GM19467 (cell line): ENCODE measurements at regions not wholly inside any gene's neighbourhood (a gene's known extent, or its start where the extent isn't known, plus 50 kb on each side); places are given as distances from the start of the nearest gene placed in this dataset.
"Not testable (repeated sequence)": the region's sequence is repeated elsewhere in the genome, so short reads cannot be mapped to it uniquely, and the experiment has no call there.

Experiments used
- ATAC-seq: cut with Tn5 transposase; IDR thresholded peaks from one replicate; pipeline ENCODE4 v1.9.1; 2021; ENCODE audit warnings: mild to moderate bottlenecking, moderate library complexity; ENCODE audit not compliant: unreplicated experiment

GRCh38 chr1:229139331-229140118 lies 131.4 kb upstream of the RAB4A start:
- no peak for ATAC-seq

- no peak for ATAC-seq
These were observed 130.9 kb upstream of the RAB4A start for GRCh38 chr1:229140119-229140396.

- ATAC-seq = no peak
These were observed 129.6 kb upstream of the RAB4A start for GRCh38 chr1:229141271-229141670.

GRCh38 chr1:229141689-229142377 lies 129.1 kb upstream of the RAB4A start:
- no peak for ATAC-seq

GRCh38 chr1:229142471-229142870 lies 128.4 kb upstream of the RAB4A start:
- no peak for ATAC-seq

- no peak for ATAC-seq
These were observed 124.3 kb upstream of the RAB4A start for GRCh38 chr1:229146647-229147046.

GRCh38 chr1:229147072-229147471 lies 123.8 kb upstream of the RAB4A start:
- ATAC-seq = no peak

GRCh38 chr1:229148041-229148671 lies 122.8 kb upstream of the RAB4A start:
- ATAC-seq = no peak

- no peak for ATAC-seq
These were observed 122.2 kb upstream of the RAB4A start for GRCh38 chr1:229148743-229149142.

GRCh38 chr1:229149435-229149834 lies 121.5 kb upstream of the RAB4A start:
- no peak for ATAC-seq

- ATAC-seq = no peak
These were observed 120.4 kb upstream of the RAB4A start for GRCh38 chr1:229150518-229150917.

- ATAC-seq = not testable (repeated sequence)
These were observed 119.5 kb upstream of the RAB4A start for GRCh38 chr1:229151412-229151811.

GRCh38 chr1:229152311-229152710 lies 118.6 kb upstream of the RAB4A start:
- ATAC-seq = no peak

- no peak for ATAC-seq
These were observed 116.9 kb upstream of the RAB4A start for GRCh38 chr1:229153955-229154548.

- ATAC-seq = no peak
These were observed 116.1 kb upstream of the RAB4A start for GRCh38 chr1:229154811-229155210.

GRCh38 chr1:229155472-229155871 lies 115.4 kb upstream of the RAB4A start:
- ATAC-seq = no peak

GRCh38 chr1:229156872-229157271 lies 114.0 kb upstream of the RAB4A start:
- no peak for ATAC-seq

GRCh38 chr1:229157480-229157879 lies 113.4 kb upstream of the RAB4A start:
- ATAC-seq = no peak

- ATAC-seq = no peak
These were observed 112.5 kb upstream of the RAB4A start for GRCh38 chr1:229158341-229158921.

GRCh38 chr1:229158927-229159326 lies 112.0 kb upstream of the RAB4A start:
- no peak for ATAC-seq
